ENCODE measurements at regions not wholly inside any gene's neighbourhood (a gene's known extent, or its start where the extent isn't known, plus 50 kb on each side); places are given as distances from the start of the nearest gene placed in this dataset.

GRCh38 chr6:168385037-168385759, 55.8 kb upstream of the SMOC2 start:
- H3K4me3 ChIP-seq (ENCODE audit: low read depth, low read length), result no peak overlapping the region
- POLR2A ChIA-PET, result no interaction called here
- TF ChIP-seq CTCF (IDR thresholded peaks at IDR 0.05; ENCODE audit: insufficient read depth, low read depth, low read length), result no peak
- CTCF ChIA-PET, result no interaction called here
- H3K36me3 ChIP-seq (ENCODE audit: control insufficient read depth, insufficient read depth, low read length), result no peaks in the 10 kb centered on the region
- no peaks in the 10 kb centered on the region for H3K27me3 ChIP-seq (ENCODE audit: control insufficient read depth, insufficient read depth, low read length)
- no peak for DNase-seq (ENCODE audit: low read depth)

GRCh38 chr6:168385858-168386735, 54.9 kb upstream of the SMOC2 start:
- Histone ChIP-seq H3K36me3 (ENCODE audit: control insufficient read depth, insufficient read depth, low read length) (no peaks in the 10 kb centered on the region), H3K4me3 (ENCODE audit: low read depth, low read length) (no peak overlapping the region), H3K27me3 (ENCODE audit: control insufficient read depth, insufficient read depth, low read length) (no peaks in the 10 kb centered on the region)
- ChIA-PET CTCF (no interaction called here), POLR2A (no interaction called here)
- DNase-seq (ENCODE audit: low read depth), result no peak
- TF ChIP-seq CTCF (IDR thresholded peaks at IDR 0.05; ENCODE audit: insufficient read depth, low read depth, low read length), result no peak

- POLR2A ChIA-PET, result no interaction called here
- Histone ChIP-seq H3K27me3 (ENCODE audit: control insufficient read depth, insufficient read depth, low read length) (no peaks in the 10 kb centered on the region), H3K4me3 (ENCODE audit: low read depth, low read length) (no peak overlapping the region), H3K36me3 (ENCODE audit: control insufficient read depth, insufficient read depth, low read length) (no peaks in the 10 kb centered on the region)
- CTCF ChIA-PET, result no interaction called here
- TF ChIP-seq CTCF (IDR thresholded peaks at IDR 0.05; ENCODE audit: insufficient read depth, low read depth, low read length), result no peak
- DNase-seq (ENCODE audit: low read depth), result no peak
Observed at GRCh38 chr6:168386973-168387372, 54.0 kb upstream of the SMOC2 start.

GRCh38 chr6:168387426-168387825, 53.6 kb upstream of the SMOC2 start:
- DNase-seq (ENCODE audit: low read depth), result no peak
- Histone ChIP-seq H3K4me3 (ENCODE audit: low read depth, low read length) (no peak overlapping the region), H3K27me3 (ENCODE audit: control insufficient read depth, insufficient read depth, low read length) (no peaks in the 10 kb centered on the region), H3K36me3 (ENCODE audit: control insufficient read depth, insufficient read depth, low read length) (no peaks in the 10 kb centered on the region)
- CTCF ChIA-PET, result no interaction called here
- POLR2A ChIA-PET, result no interaction called here
- no peak for TF ChIP-seq CTCF (IDR thresholded peaks at IDR 0.05; ENCODE audit: insufficient read depth, low read depth, low read length)

- POLR2A ChIA-PET, result no interaction called here
- Histone ChIP-seq H3K4me3 (ENCODE audit: low read depth, low read length) (no peak overlapping the region), H3K36me3 (ENCODE audit: control insufficient read depth, insufficient read depth, low read length) (no peaks in the 10 kb centered on the region), H3K27me3 (ENCODE audit: control insufficient read depth, insufficient read depth, low read length) (no peaks in the 10 kb centered on the region)
- TF ChIP-seq CTCF (IDR thresholded peaks at IDR 0.05; ENCODE audit: insufficient read depth, low read depth, low read length), result no peak
- CTCF ChIA-PET, result no interaction called here
- DNase-seq (ENCODE audit: low read depth), result no peak
Observed at GRCh38 chr6:168387911-168388310, 53.1 kb upstream of the SMOC2 start.
